HCT116 (cell line): ENCODE measurements at regions not wholly inside any gene's neighbourhood (a gene's known extent, or its start where the extent isn't known, plus 50 kb on each side); places are given as distances from the start of the nearest gene placed in this dataset.

ENCODE experiments used
- ATAC-seq: fragments of 200-7000 bp; cut with Tn5 transposase; 2 replicates; pipeline ENCODE4 v1.9.1; 2020; ENCODE audit warnings: mild to moderate bottlenecking, moderate library complexity
- BruUV-seq: library from RNA; stranded (reverse); fragments of 400-500 nt; replicated peaks from 2 replicates; lab custom pipeline; 2021; lab: Mats Ljungman, UMichigan
- CTCF ChIA-PET: fragments of 300-600 bp; sonication (Branson Sonifier 250); formaldehyde crosslinking; loops from one replicate; lab custom pipeline; 2021; ENCODE audit warnings: antibody characterized with exemption; lab: Charles Lee
- POLR2A ChIA-PET: fragments of 300-600, 350-600 bp; sonication (Branson Sonifier 250); formaldehyde crosslinking; loops from one replicate; lab custom pipeline; 2021; ENCODE audit warnings: antibody characterized with exemption; lab: Charles Lee
- RAD21 ChIA-PET, 2 experiments: fragments of 300-600 bp; sonication (Branson Sonifier 250); formaldehyde crosslinking; loops; one replicate each; lab custom pipeline; 2023; ENCODE audit warnings: low total read pairs in 2 of 2; ENCODE audit not compliant: uncharacterized antibody in 2 of 2, unreplicated experiment in 2 of 2, low non-redundant PET in 1 of 2; lab: Charles Lee
- DNase-seq: peaks from one replicate; pipeline ENCODE4 v3.0.0-alpha.2; 2010; ENCODE audit warnings: low read depth, low spot score
- H2AFZ ChIP-seq: fragments of 200-600 bp; shearing (Covaris generic), sonication (generic); 2 replicates; pipeline ENCODE4 v1.6.1; 2017; ENCODE audit warnings: low read depth, mixed run types, mixed read lengths, antibody characterized with exemption, low read length; ENCODE audit not compliant: poor library complexity, severe bottlenecking
- H3K27ac ChIP-seq: 2 replicates; pipeline ENCODE4 v1.5.1; 2012; ENCODE audit warnings: low read depth, low read length
- H3K27me3 ChIP-seq: fragments of 200-600 bp; sonication (generic); 2 replicates; pipeline ENCODE4 v1.6.1; 2016; ENCODE audit warnings: mixed run types, low read length, mixed read lengths; ENCODE audit not compliant: insufficient read depth
- H3K36me3 ChIP-seq, 2 experiments: fragments of 200-500 bp in 1 of 2; fragments of 200-600 bp in 1 of 2; sonication (Bioruptor generic) in 1 of 2; sonication (generic) in 1 of 2; 2 replicates each; pipeline versions ENCODE4 v1.5.1 to v1.6.1; 2014 to 2016; ENCODE audit warnings: low read length in 2 of 2, inconsistent platforms in 1 of 2, mixed read lengths in 1 of 2, mixed run types in 1 of 2; ENCODE audit not compliant: insufficient read depth in 2 of 2, control insufficient read depth in 1 of 2
- H3K4me1 ChIP-seq, 2 experiments: fragments of 200-600 bp in 1 of 2; sonication (generic) in 1 of 2; 2 replicates each; pipeline versions ENCODE4 v1.5.1 to v1.6.1; 2012 to 2017; ENCODE audit warnings: low read length in 2 of 2, inconsistent platforms in 1 of 2, mild to moderate bottlenecking in 1 of 2, mixed read lengths in 1 of 2, mixed run types in 1 of 2, moderate library complexity in 1 of 2; ENCODE audit not compliant: insufficient read depth in 2 of 2, control insufficient read depth in 1 of 2
- H3K4me2 ChIP-seq: fragments of 200-600 bp; sonication (generic); 2 replicates; pipeline ENCODE4 v1.6.1; 2017; ENCODE audit warnings: mixed run types, low read length, mixed read lengths
- H3K4me3 ChIP-seq, 2 experiments: fragments of 200-600 bp in 1 of 2; sonication (generic) in 1 of 2; replicated peaks in 1 of 2; 2 replicates each; pipeline ENCODE4 v1.5.1; 2011 to 2016; ENCODE audit warnings: low read length in 2 of 2, control low read depth in 1 of 2, low read depth in 1 of 2, mild to moderate bottlenecking in 1 of 2, mixed read lengths in 1 of 2, mixed run types in 1 of 2
- H3K79me2 ChIP-seq: fragments of 200-600 bp; sonication (generic); 2 replicates; pipeline ENCODE4 v1.6.1; 2017; ENCODE audit warnings: mild to moderate bottlenecking, mixed run types, low read length, moderate library complexity, mixed read lengths; ENCODE audit not compliant: insufficient read depth
- H3K9ac ChIP-seq: fragments of 200-600 bp; sonication (generic); 2 replicates; pipeline ENCODE4 v1.6.1; 2016; ENCODE audit warnings: low read length, mixed read lengths
- H3K9me2 ChIP-seq: fragments of 200-600 bp; sonication (generic), shearing (Covaris generic); 2 replicates; pipeline ENCODE4 v1.6.1; 2017; ENCODE audit warnings: mixed run types, mild to moderate bottlenecking, moderate library complexity; ENCODE audit not compliant: insufficient read depth
- H3K9me3 ChIP-seq, 2 experiments: fragments of 200-500 bp in 1 of 2; fragments of 200-600 bp in 1 of 2; sonication (Bioruptor generic) in 1 of 2; sonication (generic) in 1 of 2; 2 replicates each; pipeline ENCODE4 v1.6.1; 2014 to 2017; ENCODE audit warnings: low read length in 2 of 2, mixed read lengths in 2 of 2, inconsistent platforms in 1 of 2, low read depth in 1 of 2, mild to moderate bottlenecking in 1 of 2, mixed run types in 1 of 2, moderate library complexity in 1 of 2; ENCODE audit not compliant: control insufficient read depth in 1 of 2, insufficient read depth in 1 of 2
- H4K20me1 ChIP-seq: fragments of 200-600 bp; sonication (generic), shearing (Covaris generic); 2 replicates; pipeline ENCODE4 v1.6.1; 2017; ENCODE audit warnings: mixed run types, mild to moderate bottlenecking, moderate library complexity; ENCODE audit not compliant: insufficient read depth
- ELF1 ChIP-seq: IDR thresholded peaks from 2 replicates; pipeline ENCODE4 v1.6.1; 2012; ENCODE audit warnings: low read depth, borderline replicate concordance
- EZH2phosphoT487 ChIP-seq: fragments of 200-600 bp; IDR thresholded peaks from 2 replicates; pipeline ENCODE4 v1.6.1; 2018; ENCODE audit warnings: antibody characterized with exemption, borderline replicate concordance
- JUND ChIP-seq: IDR thresholded peaks from 2 replicates; pipeline ENCODE4 v1.6.1; 2012
- POLR2AphosphoS5 ChIP-seq: IDR thresholded peaks from 2 replicates; pipeline ENCODE4 v1.6.1; 2011; ENCODE audit warnings: mild to moderate bottlenecking, low read depth, low read length, moderate library complexity
- RAD21 ChIP-seq: IDR thresholded peaks from 2 replicates; pipeline ENCODE4 v1.6.1; 2012; ENCODE audit warnings: low read depth, mild to moderate bottlenecking
- SIN3A ChIP-seq: IDR thresholded peaks from 2 replicates; pipeline ENCODE4 v1.6.1; 2012; ENCODE audit warnings: low read depth
- SP1 ChIP-seq: IDR thresholded peaks from 2 replicates; pipeline ENCODE4 v1.6.1; 2012; ENCODE audit warnings: low read depth
- ZFX ChIP-seq: fragments of 450-650 bp; IDR thresholded peaks from 2 replicates; pipeline ENCODE4 v1.6.1; 2017
- intact Hi-C: fragments of 100-400 bp; cut with micrococcal nuclease; formaldehyde crosslinking; loops from 2 replicates; pipeline ENCODE4 v1.10.0; 2022
- TF ChIP-seq, protein P1 (sequence below): IDR thresholded peaks from 2 replicates; pipeline ENCODE4 v1.6.1; 2012
- TF ChIP-seq, protein P2 (sequence below): IDR thresholded peaks from 2 replicates; pipeline ENCODE4 v1.6.1; 2011; ENCODE audit warnings: mild to moderate bottlenecking, low read length, moderate library complexity; ENCODE audit not compliant: insufficient replicate concordance; ENCODE audit errors: extremely low read depth
- TF ChIP-seq, protein P3 (sequence below), 3 experiments: fragments of 200-600 bp in 1 of 3; sonication (generic) in 1 of 3; IDR thresholded peaks in 2 of 3; conservative IDR thresholded peaks in 1 of 3; 2 replicates each; pipeline ENCODE4 v1.5.1; 2012 to 2017; ENCODE audit warnings: low read depth in 2 of 3, low read length in 2 of 3, antibody characterized with exemption in 1 of 3, borderline replicate concordance in 1 of 3, control low read depth in 1 of 3, mild to moderate bottlenecking in 1 of 3, mixed read lengths in 1 of 3, mixed run types in 1 of 3, moderate library complexity in 1 of 3; ENCODE audit not compliant: insufficient read depth in 1 of 3

DNA sequence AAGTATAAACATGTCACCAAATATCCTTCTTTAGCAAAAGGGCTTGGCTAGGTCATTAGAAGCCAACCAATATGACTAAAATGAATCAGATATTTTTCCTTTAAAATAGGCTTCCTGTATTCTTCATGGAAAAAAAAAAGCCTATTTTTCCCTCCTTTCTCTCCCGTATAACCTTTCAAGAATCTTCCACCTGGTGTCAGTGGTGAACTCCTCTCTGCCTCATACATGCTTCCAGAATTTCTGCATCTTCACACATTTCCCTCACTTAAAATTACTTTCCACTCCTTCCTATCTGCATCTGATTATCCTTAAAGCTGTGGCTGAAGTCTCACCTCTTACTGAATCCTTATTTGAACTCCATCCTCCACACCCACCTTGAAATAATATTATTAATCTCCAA is 116.9 kb upstream of the FANCL start:
- Histone ChIP-seq H3K9me2 (no peaks in the 10 kb centered on the region), H3K4me3 (no peak overlapping the region), H3K27ac (no peak overlapping the region), H3K9ac (no peak overlapping the region), H3K4me1 (no peaks in the 10 kb centered on the region), H3K9me3 (no peaks in the 10 kb centered on the region), H4K20me1 (no peaks in the 10 kb centered on the region), H3K27me3 (no peaks in the 10 kb centered on the region), H3K79me2 (no peaks in the 10 kb centered on the region), H3K36me3 (no peaks in the 10 kb centered on the region), H2AFZ (no peak overlapping the region), H3K4me2 (no peak overlapping the region)
- no peak for ATAC-seq
- RAD21 ChIA-PET, result no interaction called here
- POLR2A ChIA-PET, result no interaction called here
- CTCF ChIA-PET, result no interaction called here
- TF ChIP-seq POLR2AphosphoS5 (no peak), JUND (no peak), SP1 (no peak), SIN3A (no peak), RAD21 (no peak), ELF1 (no peak), EZH2phosphoT487 (no peak), ZFX (no peak)
- TF ChIP-seq, protein P1, sequence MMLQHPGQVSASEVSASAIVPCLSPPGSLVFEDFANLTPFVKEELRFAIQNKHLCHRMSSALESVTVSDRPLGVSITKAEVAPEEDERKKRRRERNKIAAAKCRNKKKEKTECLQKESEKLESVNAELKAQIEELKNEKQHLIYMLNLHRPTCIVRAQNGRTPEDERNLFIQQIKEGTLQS, result no peak
- TF ChIP-seq, protein P2, sequence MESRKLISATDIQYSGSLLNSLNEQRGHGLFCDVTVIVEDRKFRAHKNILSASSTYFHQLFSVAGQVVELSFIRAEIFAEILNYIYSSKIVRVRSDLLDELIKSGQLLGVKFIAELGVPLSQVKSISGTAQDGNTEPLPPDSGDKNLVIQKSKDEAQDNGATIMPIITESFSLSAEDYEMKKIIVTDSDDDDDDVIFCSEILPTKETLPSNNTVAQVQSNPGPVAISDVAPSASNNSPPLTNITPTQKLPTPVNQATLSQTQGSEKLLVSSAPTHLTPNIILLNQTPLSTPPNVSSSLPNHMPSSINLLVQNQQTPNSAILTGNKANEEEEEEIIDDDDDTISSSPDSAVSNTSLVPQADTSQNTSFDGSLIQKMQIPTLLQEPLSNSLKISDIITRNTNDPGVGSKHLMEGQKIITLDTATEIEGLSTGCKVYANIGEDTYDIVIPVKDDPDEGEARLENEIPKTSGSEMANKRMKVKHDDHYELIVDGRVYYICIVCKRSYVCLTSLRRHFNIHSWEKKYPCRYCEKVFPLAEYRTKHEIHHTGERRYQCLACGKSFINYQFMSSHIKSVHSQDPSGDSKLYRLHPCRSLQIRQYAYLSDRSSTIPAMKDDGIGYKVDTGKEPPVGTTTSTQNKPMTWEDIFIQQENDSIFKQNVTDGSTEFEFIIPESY, result no peak
- TF ChIP-seq, protein P3, sequence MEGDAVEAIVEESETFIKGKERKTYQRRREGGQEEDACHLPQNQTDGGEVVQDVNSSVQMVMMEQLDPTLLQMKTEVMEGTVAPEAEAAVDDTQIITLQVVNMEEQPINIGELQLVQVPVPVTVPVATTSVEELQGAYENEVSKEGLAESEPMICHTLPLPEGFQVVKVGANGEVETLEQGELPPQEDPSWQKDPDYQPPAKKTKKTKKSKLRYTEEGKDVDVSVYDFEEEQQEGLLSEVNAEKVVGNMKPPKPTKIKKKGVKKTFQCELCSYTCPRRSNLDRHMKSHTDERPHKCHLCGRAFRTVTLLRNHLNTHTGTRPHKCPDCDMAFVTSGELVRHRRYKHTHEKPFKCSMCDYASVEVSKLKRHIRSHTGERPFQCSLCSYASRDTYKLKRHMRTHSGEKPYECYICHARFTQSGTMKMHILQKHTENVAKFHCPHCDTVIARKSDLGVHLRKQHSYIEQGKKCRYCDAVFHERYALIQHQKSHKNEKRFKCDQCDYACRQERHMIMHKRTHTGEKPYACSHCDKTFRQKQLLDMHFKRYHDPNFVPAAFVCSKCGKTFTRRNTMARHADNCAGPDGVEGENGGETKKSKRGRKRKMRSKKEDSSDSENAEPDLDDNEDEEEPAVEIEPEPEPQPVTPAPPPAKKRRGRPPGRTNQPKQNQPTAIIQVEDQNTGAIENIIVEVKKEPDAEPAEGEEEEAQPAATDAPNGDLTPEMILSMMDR (IDR thresholded peaks at IDR 0.05 in 2 of 3, conservative IDR thresholded peaks at IDR 0.05 in 1 of 3; ENCODE audit: borderline replicate concordance in 1 of 3, insufficient read depth in 1 of 3, low read depth in 2 of 3, low read length in 2 of 3), result no peak
- BruUV-seq, result no TSS peak
- intact Hi-C loops, result no loop called here
- no peak for DNase-seq
